ENCODE measurements at regions not wholly inside any gene's neighbourhood (a gene's known extent, or its start where the extent isn't known, plus 50 kb on each side); places are given as distances from the start of the nearest gene placed in this dataset.

DNA sequence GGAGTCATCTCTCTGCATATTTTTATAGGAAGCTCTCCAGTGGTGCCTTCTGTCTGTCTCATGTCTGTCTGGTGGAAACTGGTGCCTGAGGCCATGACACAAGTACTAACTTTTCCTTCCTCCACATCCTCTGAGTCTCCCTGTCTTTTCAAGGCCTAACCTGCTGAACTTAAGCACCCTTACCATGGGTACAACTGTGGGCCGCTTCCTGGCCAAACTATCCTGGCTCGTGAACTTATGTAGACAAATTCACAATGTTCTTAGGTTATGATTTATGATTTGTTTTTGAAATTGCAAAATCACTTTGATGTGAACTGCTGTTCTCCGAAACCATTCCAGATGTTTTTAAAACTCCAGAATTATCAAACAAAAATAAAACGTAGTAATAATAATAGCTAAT lies 804.5 kb upstream of the POU3F3 start:
- Histone ChIP-seq H3K9ac (ENCODE audit: extremely low read depth, low read length, poor library complexity, severe bottlenecking) (no peak overlapping the region), H3K36me3 (ENCODE audit: control insufficient read depth, insufficient read depth, low read length) (no peaks in the 10 kb centered on the region), H3K4me1 (ENCODE audit: control insufficient read depth, insufficient read depth, low read length) (no peaks in the 10 kb centered on the region), H3K27ac (ENCODE audit: low read depth, low read length) (no peak overlapping the region), H3K9me3 (ENCODE audit: control insufficient read depth, low read length) (no peaks in the 10 kb centered on the region), H3K4me3 (ENCODE audit: low read length) (no peak overlapping the region), H3K27me3 (ENCODE audit: control insufficient read depth, insufficient read depth, low read length, poor library complexity, severe bottlenecking) (no peaks in the 10 kb centered on the region)
- no peak overlapping the region for H3K27ac Mint-ChIP-seq
- TF ChIP-seq CTCF (conservative IDR thresholded peaks at IDR 0.05), result no peak
- no peak for DNase-seq
- H3K27me3 Mint-ChIP-seq (ENCODE audit: insufficient read depth), result no peaks in the 10 kb centered on the region
- H3K36me3 Mint-ChIP-seq (ENCODE audit: low read depth), result no peaks in the 10 kb centered on the region
- no peak overlapping the region for H3K4me3 Mint-ChIP-seq
- no peaks in the 10 kb centered on the region for H3K9me3 Mint-ChIP-seq
- H3K4me1 Mint-ChIP-seq, result peaks cover 5% of the 10 kb centered on the region
- WGBS, 2 experiments (ENCODE audit: insufficient coverage in 1 of 2, insufficient read length in 1 of 2), result 95% methylated on average over 4 of the region's 4 CpGs; no CpG with 5 or more reads in 1 of the 2 experiments

DNA sequence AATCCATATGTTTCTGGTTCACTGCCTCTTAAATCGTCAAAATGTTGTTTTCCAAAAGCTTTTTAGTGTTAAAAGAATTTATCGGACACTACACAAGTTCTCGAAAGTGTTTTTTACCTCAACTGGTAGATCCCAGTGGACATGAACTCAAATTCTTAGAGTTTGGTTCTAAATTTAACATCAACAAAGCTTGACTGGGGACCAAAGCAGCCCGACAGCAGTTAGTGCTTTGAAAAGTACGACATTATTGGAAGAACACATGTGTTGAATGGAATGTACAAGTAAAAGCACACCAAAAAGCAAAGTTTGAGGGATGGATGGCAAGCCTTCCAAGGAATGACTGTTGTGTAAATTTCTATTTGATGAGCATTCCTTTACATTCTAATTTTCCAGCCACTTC lies 803.9 kb upstream of the POU3F3 start:
- no peak overlapping the region for H3K9ac ChIP-seq (ENCODE audit: extremely low read depth, low read length, poor library complexity, severe bottlenecking)
- DNase-seq, result no peak
- 89 to 96% methylated on average over 4 to 5 of the region's 5 CpGs for WGBS, 2 experiments (ENCODE audit: insufficient coverage in 1 of 2, insufficient read length in 1 of 2)
- H3K4me1 ChIP-seq (ENCODE audit: control insufficient read depth, insufficient read depth, low read length), result no peaks in the 10 kb centered on the region
- H3K4me3 Mint-ChIP-seq, result no peak overlapping the region
- H3K4me3 ChIP-seq (ENCODE audit: low read length), result no peak overlapping the region
- no peaks in the 10 kb centered on the region for H3K9me3 ChIP-seq (ENCODE audit: control insufficient read depth, low read length)
- TF ChIP-seq CTCF (conservative IDR thresholded peaks at IDR 0.05), result no peak
- no peak overlapping the region for H3K27ac ChIP-seq (ENCODE audit: low read depth, low read length)
- peaks cover 5% of the 10 kb centered on the region for H3K4me1 Mint-ChIP-seq
- no peaks in the 10 kb centered on the region for H3K27me3 Mint-ChIP-seq (ENCODE audit: insufficient read depth)
- no peaks in the 10 kb centered on the region for H3K36me3 Mint-ChIP-seq (ENCODE audit: low read depth)
- H3K27me3 ChIP-seq (ENCODE audit: control insufficient read depth, insufficient read depth, low read length, poor library complexity, severe bottlenecking), result no peaks in the 10 kb centered on the region
- no peak overlapping the region for H3K27ac Mint-ChIP-seq
- no peaks in the 10 kb centered on the region for H3K9me3 Mint-ChIP-seq
- H3K36me3 ChIP-seq (ENCODE audit: control insufficient read depth, insufficient read depth, low read length), result no peaks in the 10 kb centered on the region

GRCh38 chr2:104050656-104051242 lies 803.2 kb upstream of the POU3F3 start:
- H3K9me3 Mint-ChIP-seq, result no peaks in the 10 kb centered on the region
- 94% methylated on average over 4 of the region's 5 CpGs; no CpG with 5 or more reads in 1 of the 2 experiments for WGBS, 2 experiments (ENCODE audit: insufficient coverage in 1 of 2, insufficient read length in 1 of 2)
- H3K27me3 Mint-ChIP-seq (ENCODE audit: insufficient read depth), result no peaks in the 10 kb centered on the region
- no peaks in the 10 kb centered on the region for H3K9me3 ChIP-seq (ENCODE audit: control insufficient read depth, low read length)
- H3K4me1 Mint-ChIP-seq, result peaks cover 5% of the 10 kb centered on the region
- DNase-seq, result no peak
- no peak overlapping the region for H3K27ac Mint-ChIP-seq
- H3K27ac ChIP-seq (ENCODE audit: low read depth, low read length), result no peak overlapping the region
- no peaks in the 10 kb centered on the region for H3K36me3 ChIP-seq (ENCODE audit: control insufficient read depth, insufficient read depth, low read length)
- H3K4me3 ChIP-seq (ENCODE audit: low read length), result no peak overlapping the region
- no peak overlapping the region for H3K9ac ChIP-seq (ENCODE audit: extremely low read depth, low read length, poor library complexity, severe bottlenecking)
- no peaks in the 10 kb centered on the region for H3K27me3 ChIP-seq (ENCODE audit: control insufficient read depth, insufficient read depth, low read length, poor library complexity, severe bottlenecking)
- H3K36me3 Mint-ChIP-seq (ENCODE audit: low read depth), result no peaks in the 10 kb centered on the region
- H3K4me1 ChIP-seq (ENCODE audit: control insufficient read depth, insufficient read depth, low read length), result no peaks in the 10 kb centered on the region
- TF ChIP-seq CTCF (conservative IDR thresholded peaks at IDR 0.05), result no peak
- H3K4me3 Mint-ChIP-seq, result no peak overlapping the region
